ENCODE measurements at regions not wholly inside any gene's neighbourhood (a gene's known extent, or its start where the extent isn't known, plus 50 kb on each side); places are given as distances from the start of the nearest gene placed in this dataset.

- DNase-seq (ENCODE audit: low read depth), result no peak
Measured at GRCh38 chr15:93162560-93162959, 73.5 kb upstream of the RGMA start.

GRCh38 chr15:93159930-93160329 lies 70.9 kb upstream of the RGMA start:
- no peak for DNase-seq (ENCODE audit: low read depth)

- DNase-seq (ENCODE audit: low read depth), result no peak
Measured at GRCh38 chr15:93158097-93158900, 69.3 kb upstream of the RGMA start.

- DNase-seq (ENCODE audit: low read depth), result no peak
Measured at GRCh38 chr15:93154666-93155065, 65.7 kb upstream of the RGMA start.

GRCh38 chr15:93152951-93153350 lies 63.9 kb upstream of the RGMA start:
- no peak for DNase-seq (ENCODE audit: low read depth)

GRCh38 chr15:93152360-93152759 lies 63.3 kb upstream of the RGMA start:
- no peak for DNase-seq (ENCODE audit: low read depth)

GRCh38 chr15:93150910-93151881 lies 62.2 kb upstream of the RGMA start:
- DNase-seq (ENCODE audit: low read depth), result no peak

GRCh38 chr15:93146601-93147000 lies 57.6 kb upstream of the RGMA start:
- DNase-seq (ENCODE audit: low read depth), result no peak

GRCh38 chr15:93146196-93146595 lies 57.2 kb upstream of the RGMA start:
- no peak for DNase-seq (ENCODE audit: low read depth)

- DNase-seq (ENCODE audit: low read depth), result no peak
Measured at GRCh38 chr15:93144463-93145236, 55.6 kb upstream of the RGMA start.

GRCh38 chr15:93143186-93143585 lies 54.2 kb upstream of the RGMA start:
- DNase-seq (ENCODE audit: low read depth), result no peak

- DNase-seq (ENCODE audit: low read depth), result no peak
Measured at GRCh38 chr15:93141371-93141794, 52.4 kb upstream of the RGMA start.

GRCh38 chr15:93139436-93139835 lies 50.4 kb upstream of the RGMA start:
- DNase-seq (ENCODE audit: low read depth), result no peak

GRCh38 chr15:93138681-93139250 lies 49.8 kb upstream of the RGMA start:
- no peak for DNase-seq (ENCODE audit: low read depth)

Data from GM04504 (cell line).